ENCODE measurements at regions not wholly inside any gene's neighbourhood (a gene's known extent, or its start where the extent isn't known, plus 50 kb on each side); places are given as distances from the start of the nearest gene placed in this dataset.

DNA sequence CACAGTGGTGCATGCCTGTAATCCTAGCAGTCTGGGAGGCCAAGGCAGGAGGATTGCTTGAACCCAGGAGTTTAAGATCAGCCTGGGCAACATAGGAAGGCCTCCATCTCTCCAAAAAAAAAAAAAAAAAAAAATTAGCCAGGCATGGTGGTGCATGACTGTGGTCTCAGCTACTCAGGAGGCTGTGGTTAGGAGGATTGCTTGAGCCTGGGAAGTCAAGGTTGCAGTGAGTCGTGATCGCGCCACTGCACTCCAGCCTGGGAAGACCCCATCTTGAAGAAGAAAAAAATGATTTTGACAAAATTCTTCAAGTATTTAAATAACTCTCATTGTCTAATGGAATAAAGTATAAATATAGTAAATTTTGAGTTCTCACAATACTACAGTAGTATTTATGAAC, 219.2 kb upstream of the SSTR1 start:
- Histone ChIP-seq H3K4me2 (ENCODE audit: insufficient read depth, low read length) (no peak overlapping the region), H3K4me3 (replicated peaks in 1 of 3; ENCODE audit: insufficient read depth in 1 of 3, low read depth in 1 of 3, low read length in 3 of 3) (no peak overlapping the region), H3K36me3 (ENCODE audit: control insufficient read depth in 2 of 2, extremely low read depth in 1 of 2, insufficient read depth in 2 of 2, low read length in 2 of 2) (no peaks in the 10 kb centered on the region), H3K4me1 (ENCODE audit: control insufficient read depth, extremely low read depth, insufficient read depth, low read length) (no peaks in the 10 kb centered on the region), H3K27me3 (ENCODE audit: control insufficient read depth in 2 of 2, insufficient read depth in 2 of 2, low read length in 2 of 2) (peaks cover 0 to 1% of the 10 kb centered on the region in 2 experiments), H2AFZ (ENCODE audit: low read depth, low read length) (no peak overlapping the region), H3K9me1 (replicated peaks; ENCODE audit: control insufficient read depth, extremely low read depth, insufficient read depth, low read length) (no peaks in the 10 kb centered on the region), H3K79me2 (ENCODE audit: control insufficient read depth, insufficient read depth, low read length) (no peaks in the 10 kb centered on the region), H3K27ac (ENCODE audit: insufficient read depth, low read depth, low read length) (no peak overlapping the region), H3K9me3 (replicated peaks; ENCODE audit: control insufficient read depth, insufficient read depth, low read length) (no peaks in the 10 kb centered on the region), H4K20me1 (replicated peaks; ENCODE audit: control insufficient read depth, extremely low read depth, insufficient read depth, low read length) (no peaks in the 10 kb centered on the region), H3K9ac (replicated peaks; ENCODE audit: extremely low read depth, insufficient read depth, low read length) (no peak overlapping the region)
- CTCF ChIA-PET: no interaction called here
- no peak for DNase-seq (ENCODE audit: low read depth, low spot score)
- TF ChIP-seq, protein P1, sequence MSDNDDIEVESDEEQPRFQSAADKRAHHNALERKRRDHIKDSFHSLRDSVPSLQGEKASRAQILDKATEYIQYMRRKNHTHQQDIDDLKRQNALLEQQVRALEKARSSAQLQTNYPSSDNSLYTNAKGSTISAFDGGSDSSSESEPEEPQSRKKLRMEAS (IDR thresholded peaks at IDR 0.05; ENCODE audit: insufficient read depth, insufficient read length): no peak
- TF ChIP-seq GATA2 (IDR thresholded peaks at IDR 0.05; ENCODE audit: insufficient read depth, insufficient read length, low read depth, low read length) (no peak), JUN (IDR thresholded peaks at IDR 0.05; ENCODE audit: borderline replicate concordance, insufficient read depth, insufficient read length, low read depth) (no peak)
- intact Hi-C loops (cut with micrococcal nuclease): loop anchor here (5.0 kb wide), 2 partner anchors 269 to 1029 kb away; partner anchors contain the start of gene CLEC14A
- POLR2A ChIA-PET: no interaction called here
- BruUV-seq (replicated peaks): no TSS peak
- no peak for FAIRE-seq
- dilution Hi-C loops (cut with MboI; ENCODE audit: extremely low pct_ligation_motif_present, low sequenced_read_pairs): no loop called here

DNA sequence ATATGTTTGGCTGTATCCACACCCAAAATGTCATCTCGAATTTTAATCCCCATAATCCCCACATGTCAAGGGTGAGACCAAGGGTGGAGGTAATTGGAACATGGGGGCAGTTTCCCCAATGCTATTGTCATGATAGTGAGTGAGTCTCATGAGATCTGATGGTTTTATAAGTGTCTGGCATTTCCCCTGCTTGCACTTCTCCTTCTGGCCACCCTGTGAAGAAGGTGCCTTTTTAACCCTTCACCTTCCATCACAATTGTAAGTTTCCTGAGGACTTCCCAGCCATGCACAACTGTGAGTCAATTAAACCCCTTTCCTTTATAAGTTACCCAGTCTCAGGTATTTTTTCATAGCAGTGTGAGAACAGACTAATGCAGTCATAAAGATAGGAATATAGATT, 216.7 kb upstream of the SSTR1 start:
- no peak overlapping the region for H3K27ac ChIP-seq (ENCODE audit: insufficient read depth, low read depth, low read length)
- intact Hi-C loops (cut with micrococcal nuclease) (no loop called here), dilution Hi-C loops (cut with MboI; ENCODE audit: extremely low pct_ligation_motif_present, low sequenced_read_pairs) (no loop called here)
- no peak overlapping the region for H2AFZ ChIP-seq (ENCODE audit: low read depth, low read length)
- H3K4me3 ChIP-seq (replicated peaks in 1 of 3; ENCODE audit: insufficient read depth in 1 of 3, low read depth in 1 of 3, low read length in 3 of 3): no peak overlapping the region
- no peak overlapping the region for H3K4me2 ChIP-seq (ENCODE audit: insufficient read depth, low read length)
- no peaks in the 10 kb centered on the region for H3K36me3 ChIP-seq (ENCODE audit: control insufficient read depth in 2 of 2, extremely low read depth in 1 of 2, insufficient read depth in 2 of 2, low read length in 2 of 2)
- H3K4me1 ChIP-seq (ENCODE audit: control insufficient read depth, extremely low read depth, insufficient read depth, low read length): no peaks in the 10 kb centered on the region
- no peaks in the 10 kb centered on the region for H3K9me3 ChIP-seq (replicated peaks; ENCODE audit: control insufficient read depth, insufficient read depth, low read length)
- FAIRE-seq (no peak), DNase-seq (ENCODE audit: low read depth, low spot score) (no peak)
- POLR2A ChIA-PET: no interaction called here
- CTCF ChIA-PET: no interaction called here
- H3K9me1 ChIP-seq (replicated peaks; ENCODE audit: control insufficient read depth, extremely low read depth, insufficient read depth, low read length): no peaks in the 10 kb centered on the region
- BruUV-seq (replicated peaks): no TSS peak
- H3K9ac ChIP-seq (replicated peaks; ENCODE audit: extremely low read depth, insufficient read depth, low read length): no peak overlapping the region
- H4K20me1 ChIP-seq (replicated peaks; ENCODE audit: control insufficient read depth, extremely low read depth, insufficient read depth, low read length): no peaks in the 10 kb centered on the region
- no peaks in the 10 kb centered on the region for H3K79me2 ChIP-seq (ENCODE audit: control insufficient read depth, insufficient read depth, low read length)
- H3K27me3 ChIP-seq (ENCODE audit: control insufficient read depth in 2 of 2, insufficient read depth in 2 of 2, low read length in 2 of 2): peaks cover 0 to 1% of the 10 kb centered on the region in 2 experiments
- TF ChIP-seq POLR2A (IDR thresholded peaks at IDR 0.05; ENCODE audit: low read depth, low read length) (no peak), FOS (IDR thresholded peaks at IDR 0.05; ENCODE audit: borderline replicate concordance, insufficient read depth, low read length) (no peak), POLR2AphosphoS5 (IDR thresholded peaks at IDR 0.05; ENCODE audit: insufficient read depth, low read depth, low read length) (no peak), GATA2 (IDR thresholded peaks at IDR 0.05; ENCODE audit: insufficient read depth, insufficient read length, low read depth, low read length) (no peak), JUN (IDR thresholded peaks at IDR 0.05; ENCODE audit: borderline replicate concordance, insufficient read depth, insufficient read length, low read depth) (no peak), MYC (IDR thresholded peaks at IDR 0.05; ENCODE audit: low read depth, low read length) (no peak), EZH2 (IDR thresholded peaks at IDR 0.05; ENCODE audit: borderline replicate concordance, low read depth, low read length, severe bottlenecking) (no peak)
- TF ChIP-seq, protein P2, sequence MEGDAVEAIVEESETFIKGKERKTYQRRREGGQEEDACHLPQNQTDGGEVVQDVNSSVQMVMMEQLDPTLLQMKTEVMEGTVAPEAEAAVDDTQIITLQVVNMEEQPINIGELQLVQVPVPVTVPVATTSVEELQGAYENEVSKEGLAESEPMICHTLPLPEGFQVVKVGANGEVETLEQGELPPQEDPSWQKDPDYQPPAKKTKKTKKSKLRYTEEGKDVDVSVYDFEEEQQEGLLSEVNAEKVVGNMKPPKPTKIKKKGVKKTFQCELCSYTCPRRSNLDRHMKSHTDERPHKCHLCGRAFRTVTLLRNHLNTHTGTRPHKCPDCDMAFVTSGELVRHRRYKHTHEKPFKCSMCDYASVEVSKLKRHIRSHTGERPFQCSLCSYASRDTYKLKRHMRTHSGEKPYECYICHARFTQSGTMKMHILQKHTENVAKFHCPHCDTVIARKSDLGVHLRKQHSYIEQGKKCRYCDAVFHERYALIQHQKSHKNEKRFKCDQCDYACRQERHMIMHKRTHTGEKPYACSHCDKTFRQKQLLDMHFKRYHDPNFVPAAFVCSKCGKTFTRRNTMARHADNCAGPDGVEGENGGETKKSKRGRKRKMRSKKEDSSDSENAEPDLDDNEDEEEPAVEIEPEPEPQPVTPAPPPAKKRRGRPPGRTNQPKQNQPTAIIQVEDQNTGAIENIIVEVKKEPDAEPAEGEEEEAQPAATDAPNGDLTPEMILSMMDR (IDR thresholded peaks at IDR 0.05; ENCODE audit: extremely low read depth in 1 of 2, insufficient read depth in 1 of 2, low read depth in 1 of 2, low read length in 2 of 2): no peak
- TF ChIP-seq, protein P1 (IDR thresholded peaks at IDR 0.05; ENCODE audit: insufficient read depth, insufficient read length): no peak
